HepG2 (cell line): ENCODE measurements at regions not wholly inside any gene's neighbourhood (a gene's known extent, or its start where the extent isn't known, plus 50 kb on each side); places are given as distances from the start of the nearest gene placed in this dataset.

Experiments
- ATAC-seq: fragments of 200-7000 bp; cut with Tn5 transposase; 3 replicates; pipeline ENCODE4 v1.9.1; 2020; ENCODE audit warnings: mild to moderate bottlenecking, moderate library complexity
- BruUV-seq: library from RNA; stranded (reverse); fragments of 400-500 nt; replicated peaks from 2 replicates; lab custom pipeline; 2021; lab: Mats Ljungman, UMichigan
- CTCF ChIA-PET: fragments of 300-600 bp; formaldehyde crosslinking; extraction: SDS; loops from one replicate; lab custom pipeline; 2021; ENCODE audit warnings: low total read pairs, inconsistent platforms, low intra/inter-chr PET ratio; lab: Yijun Ruan, JAX
- POLR2A ChIA-PET: fragments of 350-600 bp; sonication (Branson Sonifier 250); formaldehyde crosslinking; loops from one replicate; lab custom pipeline; 2020; ENCODE audit warnings: antibody characterized with exemption, inconsistent platforms; lab: Yijun Ruan, JAX
- DNase-seq: peaks from one replicate; pipeline ENCODE4 v3.0.0-alpha.2; 2015; ENCODE audit warnings: low spot score
- FAIRE-seq: peaks from 3 replicates; lab custom pipeline; 2011; peaks lifted over from hg19 to GRCh38; lab: Jason Lieb, UNC
- H2AFZ ChIP-seq: one replicate; pipeline ENCODE4 v1.6.1; 2011; ENCODE audit warnings: low read length, inconsistent platforms
- H3K27ac ChIP-seq: fragments of 300-600 bp; 3 replicates; pipeline ENCODE4 v1.8.0; 2011; ENCODE audit warnings: mixed run types, mild to moderate bottlenecking, mixed read lengths, low read length, inconsistent platforms; ENCODE audit not compliant: insufficient read depth; ENCODE audit errors: extremely low read length
- H3K27me3 ChIP-seq, 2 experiments: fragments of 200-600 bp in 1 of 2; 2 replicates in 1 of 2; 3 replicates in 1 of 2; pipeline versions ENCODE4 v1.6.0 to v1.8.0; 2011; ENCODE audit warnings: low read length in 2 of 2, mild to moderate bottlenecking in 2 of 2, moderate library complexity in 2 of 2, inconsistent platforms in 1 of 2; ENCODE audit not compliant: insufficient read depth in 2 of 2, control insufficient read depth in 1 of 2
- H3K36me3 ChIP-seq, 2 experiments: fragments of 200-600 bp in 1 of 2; replicated peaks in 1 of 2; 2 replicates in 1 of 2; 3 replicates in 1 of 2; pipeline versions ENCODE4 v1.5.1 to v1.8.0; 2011; ENCODE audit warnings: low read length in 2 of 2, inconsistent platforms in 1 of 2; ENCODE audit not compliant: insufficient read depth in 2 of 2, control insufficient read depth in 1 of 2
- H3K4me1 ChIP-seq: 2 replicates; pipeline ENCODE4 v1.5.1; 2012; ENCODE audit warnings: low read length, inconsistent platforms; ENCODE audit not compliant: insufficient read depth
- H3K4me2 ChIP-seq: 2 replicates; pipeline ENCODE4 v1.6.0; 2011; ENCODE audit warnings: low read depth, low read length, inconsistent platforms
- H3K4me3 ChIP-seq, 3 experiments: fragments of 200-600 bp in 1 of 3; sonication (generic), shearing (Covaris generic) in 1 of 3; replicated peaks in 1 of 3; 2 replicates each; pipeline ENCODE4 v1.5.1; 2011 to 2016; ENCODE audit warnings: low read length in 3 of 3, inconsistent platforms in 2 of 3, low read depth in 2 of 3, mild to moderate bottlenecking in 2 of 3, control low read depth in 1 of 3, mixed read lengths in 1 of 3; ENCODE audit not compliant: insufficient read depth in 1 of 3
- H3K79me2 ChIP-seq: one replicate; pipeline ENCODE4 v1.6.1; 2011; ENCODE audit warnings: low read length, inconsistent platforms; ENCODE audit not compliant: insufficient read depth
- H3K9ac ChIP-seq: 2 replicates; pipeline ENCODE4 v1.6.0; 2011; ENCODE audit warnings: mild to moderate bottlenecking, low read depth, low read length, inconsistent platforms; ENCODE audit not compliant: insufficient read depth
- H3K9me3 ChIP-seq: 2 replicates; pipeline ENCODE4 v1.5.1; 2012; ENCODE audit warnings: mild to moderate bottlenecking, low read length
- H4K20me1 ChIP-seq: 2 replicates; pipeline ENCODE4 v1.6.0; 2011; ENCODE audit warnings: inconsistent platforms, mild to moderate bottlenecking, low read length, moderate library complexity; ENCODE audit not compliant: insufficient read depth
- MLLT10 ChIP-seq: sonication (generic); formaldehyde crosslinking; IDR thresholded peaks from 2 replicates; pipeline ENCODE4 v1.4.0; 2020; ENCODE audit warnings: missing genetic modification reagents
- RAD21 ChIP-seq: fragments of 450-650 bp; formaldehyde crosslinking; IDR thresholded peaks from 2 replicates; pipeline ENCODE4 v1.5.0; 2020; ENCODE audit warnings: mild to moderate bottlenecking
- SMC3 ChIP-seq: IDR thresholded peaks from 2 replicates; pipeline ENCODE4 v1.6.1; 2011; ENCODE audit warnings: low read length, improper control_type of control experiment
- SP2 ChIP-seq: sonication (generic); formaldehyde crosslinking; IDR thresholded peaks from 2 replicates; pipeline ENCODE4 v1.5.1; 2020; ENCODE audit warnings: mild to moderate bottlenecking, missing genetic modification reagents
- THAP9 ChIP-seq: sonication (generic); formaldehyde crosslinking; IDR thresholded peaks from 2 replicates; pipeline ENCODE4; 2020; ENCODE audit warnings: missing genetic modification reagents, mild to moderate bottlenecking, borderline replicate concordance
- TP53 ChIP-seq: sonication (generic); formaldehyde crosslinking; conservative IDR thresholded peaks from 2 replicates; pipeline ENCODE4 v1.4.0; 2020; ENCODE audit warnings: missing genetic modification reagents
- ZFP37 ChIP-seq: sonication (generic); formaldehyde crosslinking; IDR thresholded peaks from 2 replicates; pipeline ENCODE4 v1.4.0; 2020; ENCODE audit warnings: missing genetic modification reagents, borderline replicate concordance
- ZNF510 ChIP-seq: sonication (generic); formaldehyde crosslinking; IDR thresholded peaks from 2 replicates; pipeline ENCODE4 v1.4.0; 2020; ENCODE audit warnings: low read depth, mild to moderate bottlenecking, missing genetic modification reagents
- ZNF782 ChIP-seq: sonication (generic); formaldehyde crosslinking; IDR thresholded peaks from 2 replicates; pipeline ENCODE4 v1.4.0; 2020; ENCODE audit warnings: missing genetic modification reagents, mild to moderate bottlenecking, borderline replicate concordance
- WGBS: methylation state at CpG from one replicate; pipeline ENCODE4 v1.1.6; 2017; ENCODE audit warnings: low lambda C conversion rate; 5-methylcytosine and 5-hydroxymethylcytosine counted together
- in situ Hi-C: cut with HindIII; loops from 2 replicates; pipeline ENCODE4 v1.10.0; 2017; ENCODE audit warnings: low pct_unique_long_range_greater_than_20kb; ENCODE audit not compliant: extremely low pct_ligation_motif_present
- intact Hi-C: fragments of 100-400 bp; cut with micrococcal nuclease; formaldehyde crosslinking; loops from one replicate; pipeline ENCODE4 v1.10.0; 2022; ENCODE audit not compliant: unreplicated experiment
- TF ChIP-seq, protein P1 (sequence below): sonication (generic); formaldehyde crosslinking; conservative IDR thresholded peaks from 2 replicates; pipeline ENCODE4 v1.4.0; 2020; ENCODE audit warnings: missing genetic modification reagents
- TF ChIP-seq, protein P2 (sequence below): sonication (generic); formaldehyde crosslinking; IDR thresholded peaks from 2 replicates; pipeline ENCODE4 v1.5.0; 2020; ENCODE audit warnings: mild to moderate bottlenecking, missing genetic modification reagents

GRCh38 chr2:52336951-52337350 is 1305.0 kb upstream of the NRXN1 start:
- in situ Hi-C loops: no loop called here
- no peak overlapping the region for H3K27ac ChIP-seq
- no peaks in the 10 kb centered on the region for H4K20me1 ChIP-seq
- intact Hi-C loops: no loop called here
- ChIA-PET POLR2A (no interaction called here), CTCF (no interaction called here)
- no peak overlapping the region for H3K4me2 ChIP-seq
- no peak overlapping the region for H3K4me3 ChIP-seq
- DNase-seq (no peak), ATAC-seq (no peak), FAIRE-seq (no peak)
- no peak overlapping the region for H2AFZ ChIP-seq
- no peaks in the 10 kb centered on the region for H3K27me3 ChIP-seq
- H3K36me3 ChIP-seq: no peaks in the 10 kb centered on the region
- 14% methylated on average over 2 of the region's 2 CpGs for WGBS
- no peaks in the 10 kb centered on the region for H3K4me1 ChIP-seq
- no TSS peak for BruUV-seq
- H3K79me2 ChIP-seq: no peaks in the 10 kb centered on the region
- no peak for TF ChIP-seq ZNF782
- no peak for TF ChIP-seq THAP9 (CRISPR knock-in tag)
- no peak for TF ChIP-seq TP53 (CRISPR knock-in tag)
- no peak for TF ChIP-seq RAD21 (CRISPR knock-in tag)
- TF ChIP-seq, protein P1, sequence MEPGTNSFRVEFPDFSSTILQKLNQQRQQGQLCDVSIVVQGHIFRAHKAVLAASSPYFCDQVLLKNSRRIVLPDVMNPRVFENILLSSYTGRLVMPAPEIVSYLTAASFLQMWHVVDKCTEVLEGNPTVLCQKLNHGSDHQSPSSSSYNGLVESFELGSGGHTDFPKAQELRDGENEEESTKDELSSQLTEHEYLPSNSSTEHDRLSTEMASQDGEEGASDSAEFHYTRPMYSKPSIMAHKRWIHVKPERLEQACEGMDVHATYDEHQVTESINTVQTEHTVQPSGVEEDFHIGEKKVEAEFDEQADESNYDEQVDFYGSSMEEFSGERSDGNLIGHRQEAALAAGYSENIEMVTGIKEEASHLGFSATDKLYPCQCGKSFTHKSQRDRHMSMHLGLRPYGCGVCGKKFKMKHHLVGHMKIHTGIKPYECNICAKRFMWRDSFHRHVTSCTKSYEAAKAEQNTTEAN (CRISPR knock-in tag): no peak
- TF ChIP-seq, protein P2, sequence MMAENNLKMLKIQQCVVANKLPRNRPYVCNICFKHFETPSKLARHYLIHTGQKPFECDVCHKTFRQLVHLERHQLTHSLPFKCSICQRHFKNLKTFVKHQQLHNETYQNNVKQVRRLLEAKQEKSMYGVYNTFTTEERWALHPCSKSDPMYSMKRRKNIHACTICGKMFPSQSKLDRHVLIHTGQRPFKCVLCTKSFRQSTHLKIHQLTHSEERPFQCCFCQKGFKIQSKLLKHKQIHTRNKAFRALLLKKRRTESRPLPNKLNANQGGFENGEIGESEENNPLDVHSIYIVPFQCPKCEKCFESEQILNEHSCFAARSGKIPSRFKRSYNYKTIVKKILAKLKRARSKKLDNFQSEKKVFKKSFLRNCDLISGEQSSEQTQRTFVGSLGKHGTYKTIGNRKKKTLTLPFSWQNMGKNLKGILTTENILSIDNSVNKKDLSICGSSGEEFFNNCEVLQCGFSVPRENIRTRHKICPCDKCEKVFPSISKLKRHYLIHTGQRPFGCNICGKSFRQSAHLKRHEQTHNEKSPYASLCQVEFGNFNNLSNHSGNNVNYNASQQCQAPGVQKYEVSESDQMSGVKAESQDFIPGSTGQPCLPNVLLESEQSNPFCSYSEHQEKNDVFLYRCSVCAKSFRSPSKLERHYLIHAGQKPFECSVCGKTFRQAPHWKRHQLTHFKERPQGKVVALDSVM: no peak
- no peak for TF ChIP-seq SP2
- TF ChIP-seq MLLT10 (CRISPR knock-in tag): no peak
- TF ChIP-seq ZFP37: no peak
- no peak for TF ChIP-seq SMC3
- no peak for TF ChIP-seq ZNF510
- no peak overlapping the region for H3K9ac ChIP-seq
- H3K9me3 ChIP-seq: peaks cover 60% of the 10 kb centered on the region
